Colonic mucosa (tissue), 4 donors: ENCODE measurements at regions not wholly inside any gene's neighbourhood (a gene's known extent, or its start where the extent isn't known, plus 50 kb on each side); places are given as distances from the start of the nearest gene placed in this dataset.

Source experiments
- DNase-seq: peaks from one replicate; pipeline ENCODE4 v3.0.0-alpha.2; 2020
- H3K27ac ChIP-seq: fragments of 200-600 bp; one replicate; pipeline ENCODE4 v1.8.0; 2021
- H3K27me3 ChIP-seq: fragments of 200-600 bp; one replicate; pipeline ENCODE4 v1.8.0; 2021
- H3K36me3 ChIP-seq: fragments of 200-600 bp; one replicate; pipeline ENCODE4 v1.8.0; 2021
- H3K4me1 ChIP-seq: fragments of 200-600 bp; one replicate; pipeline ENCODE4 v1.8.0; 2021; ENCODE audit warnings: mild to moderate bottlenecking
- H3K4me3 ChIP-seq: fragments of 200-600 bp; one replicate; pipeline ENCODE4 v1.8.0; 2021
- H3K9ac ChIP-seq, 2 donors: one replicate each; pipeline ENCODE4 v1.7.0; 2013; ENCODE audit warnings: control low read depth in 2 of 2, low read depth in 2 of 2, low read length in 2 of 2
- H3K9me3 ChIP-seq: fragments of 200-600 bp; one replicate; pipeline ENCODE4 v1.8.0; 2021
- intact Hi-C: fragments of 100-400 bp; cut with DNase I; formaldehyde crosslinking; loops from one replicate; pipeline ENCODE4 v1.14.1; 2022
- TF ChIP-seq, protein P1 (sequence below): fragments of 200-600 bp; IDR thresholded peaks from one replicate; pipeline ENCODE4 v1.8.0; 2022; ENCODE audit warnings: antibody characterized with exemption, mild to moderate bottlenecking
- donor health status: healthy.
- donor health status: DM: no; HTN: no; CAD: no.
- donor health status: DM: no; HTN: no; CAD: no.

GRCh38 chr18:60809937-60810336, 437.4 kb upstream of the MC4R start:
- H3K36me3 ChIP-seq, result no peaks in the 10 kb centered on the region
- H3K4me3 ChIP-seq, result no peak overlapping the region
- no peak for DNase-seq
- no peaks in the 10 kb centered on the region for H3K9me3 ChIP-seq
- H3K9ac ChIP-seq, result no peak overlapping the region
- TF ChIP-seq, protein P1, sequence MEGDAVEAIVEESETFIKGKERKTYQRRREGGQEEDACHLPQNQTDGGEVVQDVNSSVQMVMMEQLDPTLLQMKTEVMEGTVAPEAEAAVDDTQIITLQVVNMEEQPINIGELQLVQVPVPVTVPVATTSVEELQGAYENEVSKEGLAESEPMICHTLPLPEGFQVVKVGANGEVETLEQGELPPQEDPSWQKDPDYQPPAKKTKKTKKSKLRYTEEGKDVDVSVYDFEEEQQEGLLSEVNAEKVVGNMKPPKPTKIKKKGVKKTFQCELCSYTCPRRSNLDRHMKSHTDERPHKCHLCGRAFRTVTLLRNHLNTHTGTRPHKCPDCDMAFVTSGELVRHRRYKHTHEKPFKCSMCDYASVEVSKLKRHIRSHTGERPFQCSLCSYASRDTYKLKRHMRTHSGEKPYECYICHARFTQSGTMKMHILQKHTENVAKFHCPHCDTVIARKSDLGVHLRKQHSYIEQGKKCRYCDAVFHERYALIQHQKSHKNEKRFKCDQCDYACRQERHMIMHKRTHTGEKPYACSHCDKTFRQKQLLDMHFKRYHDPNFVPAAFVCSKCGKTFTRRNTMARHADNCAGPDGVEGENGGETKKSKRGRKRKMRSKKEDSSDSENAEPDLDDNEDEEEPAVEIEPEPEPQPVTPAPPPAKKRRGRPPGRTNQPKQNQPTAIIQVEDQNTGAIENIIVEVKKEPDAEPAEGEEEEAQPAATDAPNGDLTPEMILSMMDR, result no peak
- H3K4me1 ChIP-seq, result no peaks in the 10 kb centered on the region
- no peak overlapping the region for H3K27ac ChIP-seq
- no peaks in the 10 kb centered on the region for H3K27me3 ChIP-seq
- intact Hi-C loops, result no loop called here

GRCh38 chr18:60812921-60813320, 440.3 kb upstream of the MC4R start:
- H3K4me3 ChIP-seq, result no peak overlapping the region
- H3K9me3 ChIP-seq, result no peaks in the 10 kb centered on the region
- TF ChIP-seq, protein P1, result no peak
- H3K36me3 ChIP-seq, result no peaks in the 10 kb centered on the region
- no peak for DNase-seq
- H3K27ac ChIP-seq, result no peak overlapping the region
- no peaks in the 10 kb centered on the region for H3K4me1 ChIP-seq
- H3K27me3 ChIP-seq, result no peaks in the 10 kb centered on the region
- H3K9ac ChIP-seq, result no peak overlapping the region
- intact Hi-C loops, result no loop called here

DNA sequence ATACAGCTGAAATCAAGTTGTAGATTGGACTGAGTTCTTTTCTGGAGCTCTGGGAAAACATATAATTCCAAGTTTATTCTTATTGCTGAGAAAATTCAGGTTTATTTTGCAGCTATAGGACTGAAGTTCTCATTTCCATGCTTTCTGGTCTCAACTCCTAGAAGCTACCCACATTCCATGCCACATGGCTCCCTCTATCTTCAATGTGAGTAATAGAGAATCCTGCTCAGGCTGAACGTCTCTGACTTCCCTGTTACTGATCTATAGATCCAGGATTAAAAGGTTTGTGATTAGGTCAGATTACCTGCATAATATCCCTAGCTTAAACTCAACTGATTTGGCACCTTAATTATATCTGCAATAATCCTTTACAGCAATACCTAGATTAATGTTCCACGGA, 453.8 kb upstream of the MC4R start:
- H3K4me3 ChIP-seq, result no peak overlapping the region
- intact Hi-C loops, result no loop called here
- H3K27me3 ChIP-seq, result no peaks in the 10 kb centered on the region
- H3K4me1 ChIP-seq, result no peaks in the 10 kb centered on the region
- H3K36me3 ChIP-seq, result no peaks in the 10 kb centered on the region
- no peak overlapping the region for H3K27ac ChIP-seq
- H3K9ac ChIP-seq, result no peak overlapping the region
- TF ChIP-seq, protein P1, result no peak
- H3K9me3 ChIP-seq, result no peaks in the 10 kb centered on the region
- no peak for DNase-seq

DNA sequence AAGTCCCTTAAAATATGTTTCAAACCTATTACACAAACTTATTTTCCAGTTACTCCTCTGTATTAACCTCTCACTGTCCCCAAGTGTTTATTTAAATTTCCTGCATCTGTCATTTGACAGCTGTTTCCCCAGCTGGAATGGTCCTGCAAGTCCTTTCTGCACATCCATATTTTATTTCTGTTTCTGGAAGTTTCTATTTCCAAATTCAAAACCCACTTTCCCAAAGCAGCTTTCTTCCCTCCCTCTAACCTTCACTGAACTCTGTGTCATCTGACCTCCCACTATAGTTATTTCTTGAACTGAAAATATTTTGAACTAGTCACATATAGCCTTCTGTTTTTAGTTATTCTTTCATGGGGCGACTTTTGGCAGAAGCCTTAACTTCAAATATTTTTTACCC, 459.4 kb upstream of the MC4R start:
- TF ChIP-seq, protein P1, result no peak
- H3K4me1 ChIP-seq, result no peaks in the 10 kb centered on the region
- H3K27me3 ChIP-seq, result no peaks in the 10 kb centered on the region
- intact Hi-C loops, result no loop called here
- no peak overlapping the region for H3K4me3 ChIP-seq
- H3K9me3 ChIP-seq, result no peaks in the 10 kb centered on the region
- DNase-seq, result no peak
- H3K36me3 ChIP-seq, result no peaks in the 10 kb centered on the region
- H3K9ac ChIP-seq, result no peak overlapping the region
- H3K27ac ChIP-seq, result no peak overlapping the region

DNA sequence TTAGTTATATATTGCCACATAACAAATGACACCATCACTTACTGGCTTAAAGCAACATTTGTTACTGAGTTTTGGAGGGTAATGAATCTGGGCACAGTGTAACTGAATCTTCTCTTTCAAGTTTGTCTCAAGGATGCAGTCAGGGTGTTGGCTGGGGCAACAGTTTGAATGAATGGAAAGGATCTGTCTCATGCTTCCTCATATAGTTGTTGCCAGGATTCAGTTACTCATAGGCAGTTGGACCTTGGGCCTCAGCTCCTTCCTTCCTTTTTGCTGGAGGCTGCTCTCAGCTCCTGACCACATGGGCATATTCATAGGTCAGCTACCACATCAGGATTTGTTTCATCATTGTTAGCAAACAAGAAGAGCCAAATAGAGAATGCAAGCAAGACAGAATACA, 466.1 kb upstream of the MC4R start:
- no peaks in the 10 kb centered on the region for H3K9me3 ChIP-seq
- H3K27me3 ChIP-seq, result no peaks in the 10 kb centered on the region
- TF ChIP-seq, protein P1, result no peak
- H3K36me3 ChIP-seq, result no peaks in the 10 kb centered on the region
- H3K9ac ChIP-seq, result no peak overlapping the region
- no peak overlapping the region for H3K27ac ChIP-seq
- no peak for DNase-seq
- intact Hi-C loops, result no loop called here
- no peaks in the 10 kb centered on the region for H3K4me1 ChIP-seq
- no peak overlapping the region for H3K4me3 ChIP-seq

- intact Hi-C loops, result no loop called here
- TF ChIP-seq, protein P1, result no peak
These were observed 473.8 kb upstream of the MC4R start for GRCh38 chr18:60846396-60846795.

More at GRCh38 chr18:60846396-60846795, 473.8 kb upstream of the MC4R start:
- no peak overlapping the region for H3K27ac ChIP-seq
- H3K36me3 ChIP-seq, result no peaks in the 10 kb centered on the region
- DNase-seq, result no peak
- H3K27me3 ChIP-seq, result no peaks in the 10 kb centered on the region
- H3K9ac ChIP-seq, result no peak overlapping the region
- no peaks in the 10 kb centered on the region for H3K9me3 ChIP-seq
- no peaks in the 10 kb centered on the region for H3K4me1 ChIP-seq
- H3K4me3 ChIP-seq, result no peak overlapping the region
